ENCODE measurements at regions not wholly inside any gene's neighbourhood (a gene's known extent, or its start where the extent isn't known, plus 50 kb on each side); places are given as distances from the start of the nearest gene placed in this dataset.

DNA sequence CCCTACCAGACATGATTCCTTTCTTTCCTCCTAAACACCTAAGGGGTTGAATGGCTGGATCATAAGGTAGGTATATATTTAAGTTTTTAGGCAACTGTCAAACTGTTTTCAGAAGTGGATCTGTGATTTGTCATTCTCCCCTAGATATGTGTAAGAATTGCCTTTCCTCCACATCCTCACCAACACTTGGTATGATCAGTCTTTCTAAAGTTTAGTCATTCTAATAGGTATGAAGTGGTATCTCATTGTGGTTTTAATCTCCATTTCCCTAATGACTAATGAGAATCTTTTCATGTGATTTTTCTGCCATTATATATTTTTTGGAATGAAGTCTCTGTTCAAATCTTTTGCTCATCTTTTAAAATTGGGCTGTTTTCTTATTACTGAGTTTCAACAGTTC lies 122.1 kb downstream of the TFCP2L1 start:
- Histone ChIP-seq H3K36me3 (no peaks in the 10 kb centered on the region), H3K4me1 (no peaks in the 10 kb centered on the region), H3K27me3 (ENCODE audit: low read depth) (no peaks in the 10 kb centered on the region), H3K4me3 (no peak overlapping the region), H3K27ac (replicated peaks) (no peak overlapping the region), H3K9me3 (replicated peaks) (peaks cover 21% of the 10 kb centered on the region)
- intact Hi-C loops (cut with micrococcal nuclease) = no loop called here
- DNase-seq = no peak
- TF ChIP-seq, protein P1, sequence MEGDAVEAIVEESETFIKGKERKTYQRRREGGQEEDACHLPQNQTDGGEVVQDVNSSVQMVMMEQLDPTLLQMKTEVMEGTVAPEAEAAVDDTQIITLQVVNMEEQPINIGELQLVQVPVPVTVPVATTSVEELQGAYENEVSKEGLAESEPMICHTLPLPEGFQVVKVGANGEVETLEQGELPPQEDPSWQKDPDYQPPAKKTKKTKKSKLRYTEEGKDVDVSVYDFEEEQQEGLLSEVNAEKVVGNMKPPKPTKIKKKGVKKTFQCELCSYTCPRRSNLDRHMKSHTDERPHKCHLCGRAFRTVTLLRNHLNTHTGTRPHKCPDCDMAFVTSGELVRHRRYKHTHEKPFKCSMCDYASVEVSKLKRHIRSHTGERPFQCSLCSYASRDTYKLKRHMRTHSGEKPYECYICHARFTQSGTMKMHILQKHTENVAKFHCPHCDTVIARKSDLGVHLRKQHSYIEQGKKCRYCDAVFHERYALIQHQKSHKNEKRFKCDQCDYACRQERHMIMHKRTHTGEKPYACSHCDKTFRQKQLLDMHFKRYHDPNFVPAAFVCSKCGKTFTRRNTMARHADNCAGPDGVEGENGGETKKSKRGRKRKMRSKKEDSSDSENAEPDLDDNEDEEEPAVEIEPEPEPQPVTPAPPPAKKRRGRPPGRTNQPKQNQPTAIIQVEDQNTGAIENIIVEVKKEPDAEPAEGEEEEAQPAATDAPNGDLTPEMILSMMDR (IDR thresholded peaks at IDR 0.05; ENCODE audit: borderline replicate concordance) = no peak

DNA sequence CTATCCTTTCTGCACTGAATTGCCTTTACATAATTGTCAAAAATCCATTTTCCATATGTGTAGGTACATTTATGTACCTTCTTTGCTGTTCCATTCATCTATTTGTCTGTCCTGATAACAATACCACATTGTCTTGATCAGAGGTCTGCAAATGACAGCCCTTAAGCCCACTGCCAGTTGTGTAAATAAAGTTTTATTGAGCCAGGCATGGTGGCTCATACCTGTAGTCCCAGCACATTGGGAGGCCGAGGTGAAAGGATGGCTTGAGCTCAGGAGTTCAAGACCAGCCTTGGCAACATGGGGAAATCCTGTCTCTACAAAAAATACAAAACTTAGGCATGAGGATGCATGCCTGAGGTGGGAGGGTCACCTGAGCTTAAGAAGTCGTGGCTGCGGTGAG lies 121.0 kb downstream of the TFCP2L1 start:
- Histone ChIP-seq H3K4me1 (no peaks in the 10 kb centered on the region), H3K36me3 (no peaks in the 10 kb centered on the region), H3K4me3 (no peak overlapping the region), H3K9me3 (replicated peaks) (peaks cover 12% of the 10 kb centered on the region), H3K27ac (replicated peaks) (no peak overlapping the region), H3K27me3 (ENCODE audit: low read depth) (no peaks in the 10 kb centered on the region)
- intact Hi-C loops (cut with micrococcal nuclease) = no loop called here
- TF ChIP-seq, protein P1 (IDR thresholded peaks at IDR 0.05; ENCODE audit: borderline replicate concordance) = no peak
- no peak for DNase-seq

DNA sequence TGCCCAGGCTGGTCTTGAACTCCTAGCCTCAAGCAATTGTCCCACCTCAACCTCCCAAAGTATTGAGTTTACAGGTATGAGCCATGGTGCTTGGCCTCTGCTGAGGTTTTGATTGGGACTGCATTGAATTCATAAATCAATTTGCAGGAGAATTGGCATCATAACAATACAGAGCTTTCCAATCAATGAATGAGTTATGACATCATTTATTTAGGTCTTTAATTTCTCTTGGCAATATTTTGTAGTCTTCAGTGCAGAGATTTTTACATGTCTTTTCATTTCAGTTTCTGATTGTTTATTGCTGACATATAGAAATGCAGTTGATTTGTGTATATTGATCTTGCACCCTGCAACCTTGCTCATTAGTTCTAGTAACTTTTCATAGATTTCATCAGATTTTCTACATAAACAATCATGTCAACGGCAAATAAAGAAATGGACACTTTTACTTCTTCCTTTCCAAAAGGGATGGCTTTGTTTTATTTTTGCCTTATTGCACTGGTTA lies 119.9 kb downstream of the TFCP2L1 start:
- Histone ChIP-seq H3K9me3 (replicated peaks) (peaks cover 14% of the 10 kb centered on the region), H3K4me1 (no peaks in the 10 kb centered on the region), H3K36me3 (no peaks in the 10 kb centered on the region), H3K27me3 (ENCODE audit: low read depth) (no peaks in the 10 kb centered on the region), H3K4me3 (no peak overlapping the region), H3K27ac (replicated peaks) (no peak overlapping the region)
- TF ChIP-seq, protein P1 (IDR thresholded peaks at IDR 0.05; ENCODE audit: borderline replicate concordance) = no peak
- DNase-seq = no peak
- intact Hi-C loops (cut with micrococcal nuclease) = no loop called here

Data from left ventricle myocardium inferior (tissue), 1 donor.